Hematopoietic multipotent progenitor cell (in vitro differentiated cells): ENCODE measurements at regions not wholly inside any gene's neighbourhood (a gene's known extent, or its start where the extent isn't known, plus 50 kb on each side); places are given as distances from the start of the nearest gene placed in this dataset.
"Not testable (repeated sequence)": the region's sequence is repeated elsewhere in the genome, so short reads cannot be mapped to it uniquely, and the experiment has no call there.

Experiments used
- DNase-seq, 3 donors: peaks; one replicate each; pipeline ENCODE4 v3.0.0-alpha.2; 2011 to 2015; ENCODE audit warnings: low read depth in 2 of 3, low spot score in 2 of 3

DNA sequence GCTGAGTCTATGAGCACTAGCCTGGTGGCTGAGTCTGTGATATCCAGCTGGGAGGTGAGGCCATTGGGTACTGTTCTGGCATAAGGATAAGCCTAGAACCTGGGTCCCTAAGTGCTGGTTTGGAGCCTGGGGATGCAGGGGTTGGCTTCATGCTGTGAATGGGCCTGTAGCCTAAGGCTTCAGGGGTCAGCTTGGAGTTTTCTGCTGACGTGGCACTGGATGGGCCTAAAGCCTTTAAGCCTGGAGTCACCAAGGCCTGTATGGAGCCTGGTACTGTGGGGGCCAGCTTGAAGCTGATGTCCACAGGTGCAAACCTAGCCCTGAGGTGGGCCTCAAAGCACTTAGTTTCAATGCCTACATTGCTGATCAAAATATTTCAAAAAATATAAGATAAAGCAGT, 979.6 kb upstream of the POU3F4 start:
- no peak for DNase-seq

DNA sequence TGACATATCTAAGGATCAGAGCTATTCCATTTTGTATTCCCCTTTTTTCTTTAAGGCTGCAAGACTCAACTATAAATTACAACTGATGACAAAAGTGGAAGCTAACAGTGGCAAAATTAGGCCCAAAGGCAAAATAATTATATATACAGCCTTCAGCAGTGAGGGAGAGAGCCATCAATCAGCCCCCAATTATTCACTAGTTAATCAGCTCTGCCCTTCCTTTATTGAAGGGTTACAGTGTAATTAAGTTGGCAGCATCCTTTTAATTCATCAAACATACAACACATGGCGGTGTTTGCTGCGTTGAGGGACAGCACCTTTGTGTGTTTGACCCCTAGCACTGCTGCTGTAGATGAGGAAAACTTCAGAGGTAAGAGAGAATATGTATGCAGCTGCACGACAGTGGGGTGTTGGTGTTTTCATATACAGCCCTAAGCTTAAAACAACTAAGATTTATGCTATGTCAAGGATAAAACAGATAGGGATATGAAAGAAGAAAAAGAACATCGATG, 973.9 kb upstream of the POU3F4 start:
- no peak for DNase-seq

DNA sequence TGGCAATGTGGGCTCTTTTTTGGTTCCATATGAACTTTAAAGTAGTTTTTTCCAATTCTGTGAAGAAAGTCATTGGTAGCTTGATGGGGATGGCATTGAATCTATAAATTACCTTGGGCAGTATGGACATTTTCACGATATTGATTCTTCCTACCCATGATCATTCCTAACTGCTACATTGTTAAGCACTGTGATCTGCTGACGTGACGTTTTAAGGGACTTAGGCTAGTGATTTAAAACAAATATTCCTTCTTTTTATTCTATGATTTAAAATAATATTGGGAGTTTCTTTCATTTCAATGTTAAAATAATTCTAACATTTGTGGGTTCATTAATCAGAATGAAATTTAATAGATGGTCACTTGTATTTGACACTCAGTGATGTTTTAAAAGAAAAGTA, 970.9 kb upstream of the POU3F4 start:
- DNase-seq, result not testable (repeated sequence)

DNA sequence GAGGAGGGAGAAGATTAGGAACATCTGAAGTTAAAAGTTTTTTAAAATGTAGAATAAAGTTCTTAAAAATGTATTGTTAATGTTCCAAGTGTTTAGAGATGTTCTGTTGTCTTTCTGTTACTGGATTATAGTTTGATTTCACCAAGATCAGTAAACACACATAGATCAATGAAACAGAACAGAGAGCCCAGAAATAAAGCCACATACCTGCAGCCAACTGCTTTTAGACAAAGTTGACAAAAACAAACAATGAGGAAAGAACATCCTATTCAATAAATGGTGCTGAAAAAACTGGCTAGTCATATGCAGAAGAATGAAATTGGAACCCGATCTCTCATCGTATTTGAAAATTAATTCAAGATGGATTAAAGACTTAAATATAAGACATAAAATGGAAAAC, 966.3 kb upstream of the POU3F4 start:
- DNase-seq, result no peak

DNA sequence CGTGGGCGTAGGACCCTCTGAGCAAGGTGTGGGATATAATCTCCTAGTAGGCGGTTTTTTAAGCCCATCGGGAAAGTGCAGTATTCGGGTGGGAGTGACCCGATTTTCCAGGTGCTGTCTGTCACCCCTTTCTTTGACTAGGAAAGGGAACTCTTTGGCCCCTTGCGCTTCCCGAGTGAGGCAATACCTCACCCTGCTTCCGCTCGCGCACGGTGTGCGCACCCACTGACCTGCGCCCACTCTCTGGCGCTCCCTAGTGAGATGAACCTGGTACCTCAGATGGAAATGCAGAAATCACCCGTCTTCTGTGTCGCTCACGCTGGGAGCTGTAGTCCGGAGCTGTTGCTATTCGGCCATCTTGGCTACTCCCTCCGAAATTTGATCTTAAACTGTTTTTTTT, 955.9 kb upstream of the POU3F4 start:
- not testable (repeated sequence) for DNase-seq

DNA sequence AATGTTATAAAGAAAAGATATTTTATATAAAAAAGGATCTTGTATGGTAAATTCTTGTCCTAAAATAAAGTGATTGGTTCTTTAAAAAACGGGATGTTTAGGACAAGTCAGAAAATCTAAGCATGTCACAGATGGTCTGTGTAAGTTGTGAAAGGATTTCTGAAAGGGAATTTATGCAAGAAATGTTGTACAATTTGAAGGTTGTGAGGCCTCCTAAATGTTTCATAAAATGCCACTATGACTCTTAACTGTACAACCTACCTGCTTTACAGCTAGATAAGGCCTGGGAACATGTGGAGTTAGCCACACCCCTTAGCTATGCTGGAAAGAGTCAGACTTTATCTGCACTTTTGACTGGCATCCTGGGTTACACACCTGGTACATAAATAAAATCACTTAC, 951.5 kb upstream of the POU3F4 start:
- no peak for DNase-seq

DNA sequence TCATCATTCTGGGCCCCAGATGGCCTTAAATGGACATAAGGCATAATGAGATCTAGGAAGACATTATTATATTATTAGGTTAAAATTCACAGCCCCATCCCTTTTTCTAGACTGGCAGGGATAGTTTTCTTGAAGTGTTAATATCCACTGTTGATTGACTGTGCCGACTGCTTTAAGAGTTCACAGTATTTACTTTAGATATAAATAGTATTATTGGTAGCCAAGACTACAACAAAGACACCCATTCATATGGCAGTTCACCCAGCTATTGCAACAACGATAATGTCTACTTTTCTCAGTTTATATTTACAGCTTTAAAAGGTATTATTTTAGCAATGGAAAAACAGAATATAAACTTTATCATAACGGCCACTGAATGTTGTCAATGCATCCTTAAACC, 922.2 kb upstream of the POU3F4 start:
- DNase-seq, result no peak

DNA sequence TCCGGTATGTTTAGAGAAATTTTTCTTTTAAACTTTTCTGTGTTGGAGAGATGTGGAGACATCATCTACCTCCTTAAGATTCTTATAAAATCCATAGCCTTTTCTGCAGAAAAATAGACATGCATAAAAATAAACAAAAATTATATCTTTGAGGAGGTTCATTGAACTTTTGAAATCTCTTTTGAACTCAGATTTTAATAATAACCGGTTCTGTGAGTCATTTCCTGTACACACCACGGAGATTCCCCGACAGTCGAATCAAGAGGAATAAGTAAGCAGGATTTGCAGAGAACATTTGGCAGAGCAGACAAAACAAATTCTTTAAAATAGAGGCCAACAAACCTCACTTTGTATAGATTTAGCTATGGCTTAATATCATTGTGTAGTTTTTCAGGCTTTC, 918.7 kb upstream of the POU3F4 start:
- DNase-seq, result no peak

DNA sequence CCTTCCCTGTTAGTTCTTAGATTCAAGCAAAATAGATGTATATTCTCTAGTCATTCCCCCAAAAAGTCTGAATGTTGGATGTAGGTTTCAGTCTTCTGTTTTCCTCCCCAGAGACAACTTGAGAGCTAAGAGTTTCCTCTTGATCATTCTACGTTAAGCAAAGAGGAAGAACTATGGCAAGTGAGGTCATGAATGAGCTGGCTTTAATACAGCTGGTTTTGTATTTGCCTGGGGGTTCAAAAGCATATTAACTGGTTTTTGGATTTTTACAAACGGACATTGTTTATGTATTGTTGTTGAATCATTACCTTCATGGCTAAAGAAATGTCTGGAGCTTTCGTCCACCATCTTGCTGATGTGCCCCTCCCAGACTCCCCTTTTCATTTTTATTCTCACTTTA, 916.7 kb upstream of the POU3F4 start:
- DNase-seq, result no peak

DNA sequence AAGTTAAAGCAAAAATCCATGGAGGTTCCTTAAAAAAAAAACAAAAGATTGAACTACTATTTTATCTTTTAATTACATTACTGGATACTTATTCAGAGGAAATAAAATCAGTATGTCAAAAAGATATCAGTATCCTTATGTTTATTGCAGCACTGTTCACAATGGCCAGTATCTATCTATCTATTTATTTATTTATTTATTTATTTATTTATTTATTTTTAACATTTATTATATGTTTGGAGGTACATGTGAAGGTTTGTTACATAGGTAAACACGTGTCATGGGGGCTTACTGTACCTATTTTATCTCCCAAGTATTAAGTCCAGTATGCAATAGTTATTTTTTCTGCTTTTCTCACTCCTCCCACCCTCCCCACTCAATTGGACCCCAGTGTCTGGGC, 881.1 kb upstream of the POU3F4 start:
- DNase-seq, result no peak

DNA sequence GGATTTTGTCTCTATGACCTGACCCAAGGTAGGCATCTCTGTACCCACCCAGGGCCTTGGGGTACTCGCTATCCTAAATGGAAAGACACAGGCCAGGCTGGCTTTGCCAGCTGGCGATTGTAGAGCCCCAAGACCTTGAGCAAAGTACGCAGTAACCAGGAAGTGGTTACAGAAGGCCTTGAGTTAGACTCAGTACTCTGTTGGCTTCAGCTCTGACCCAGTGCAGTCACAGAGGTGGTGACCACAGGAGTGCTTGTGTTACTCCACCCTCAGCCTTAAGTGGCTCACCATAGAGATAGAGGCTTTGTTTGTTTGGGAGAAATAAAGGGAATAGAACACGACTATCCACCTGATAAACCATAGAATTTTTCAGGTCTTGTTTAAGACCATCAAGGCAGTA, 880.5 kb upstream of the POU3F4 start:
- no peak for DNase-seq

DNA sequence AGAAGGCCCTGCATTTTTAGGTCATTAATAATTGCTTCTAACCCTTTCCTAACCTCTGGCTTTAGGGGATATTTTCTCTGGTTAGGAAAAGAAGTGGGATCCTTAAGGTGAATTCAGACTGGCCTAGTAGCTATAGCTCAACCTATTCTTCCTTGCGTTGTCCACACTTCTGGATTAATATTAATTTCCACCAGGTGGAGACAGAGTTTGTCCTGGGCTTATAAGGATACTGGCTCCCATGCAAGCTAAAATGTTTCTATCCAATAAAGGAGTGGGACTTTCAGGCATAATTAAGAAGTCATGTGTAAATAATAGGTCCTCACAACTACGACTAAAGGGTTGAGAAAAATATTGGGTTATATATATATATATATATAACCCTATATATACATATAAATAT, 860.0 kb upstream of the POU3F4 start:
- DNase-seq, result no peak

DNA sequence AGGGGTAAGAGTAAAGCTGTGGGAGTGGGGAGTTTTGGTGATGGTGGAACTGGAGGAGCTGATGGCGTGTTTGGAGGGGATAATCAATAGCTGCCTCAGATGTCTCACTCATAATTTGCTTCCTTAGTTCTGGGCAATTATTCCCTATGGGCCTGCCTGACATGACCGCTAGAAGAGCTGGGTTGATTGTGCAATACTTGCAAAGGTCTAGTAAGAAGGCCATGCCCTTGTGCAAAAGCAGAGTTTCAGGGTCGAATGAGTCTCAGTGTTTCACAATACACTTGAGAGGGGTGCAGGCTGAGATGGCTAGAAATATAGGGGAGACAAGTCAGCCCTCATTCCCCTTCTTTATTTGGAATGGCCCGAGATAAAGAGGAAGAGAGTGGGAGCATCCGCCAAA, 858.4 kb upstream of the POU3F4 start:
- no peak for DNase-seq

DNA sequence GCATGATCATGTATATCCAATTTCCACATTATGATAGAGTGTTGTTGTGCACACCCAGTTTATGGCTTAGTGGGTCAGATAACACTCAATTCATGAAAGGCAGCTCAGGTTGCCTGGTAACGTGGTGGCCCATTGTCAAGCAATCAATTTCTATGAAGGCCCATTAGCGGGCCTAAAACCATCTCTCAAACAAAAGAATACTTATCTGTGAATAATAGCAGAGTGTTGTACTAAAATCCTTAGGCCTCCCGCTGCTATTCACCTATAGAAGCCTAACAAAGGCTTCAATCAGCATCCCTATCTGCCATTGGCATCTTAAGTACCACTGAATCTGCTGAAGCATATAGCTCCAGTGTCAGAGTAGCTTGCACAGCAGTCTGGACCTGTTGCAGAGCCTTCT, 849.6 kb upstream of the POU3F4 start:
- DNase-seq, result no peak

DNA sequence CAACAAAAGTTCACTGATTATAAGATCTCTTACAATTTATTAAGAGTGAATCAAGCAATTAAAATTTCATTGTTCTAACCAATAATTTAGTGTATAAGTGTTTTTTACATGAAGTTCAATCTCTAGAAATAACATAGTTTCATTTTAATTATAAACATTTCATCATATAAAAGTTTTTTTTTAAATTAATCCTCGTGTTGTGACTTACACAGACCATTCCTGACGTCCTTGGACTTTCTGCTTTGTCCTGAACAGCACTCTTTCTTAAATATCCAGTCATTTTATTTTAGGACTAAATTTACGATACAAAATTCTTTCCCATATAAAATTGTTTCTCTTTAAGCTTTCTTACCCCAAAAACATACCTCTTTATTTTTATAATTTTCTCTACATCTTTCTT, 841.7 kb upstream of the POU3F4 start:
- no peak for DNase-seq

DNA sequence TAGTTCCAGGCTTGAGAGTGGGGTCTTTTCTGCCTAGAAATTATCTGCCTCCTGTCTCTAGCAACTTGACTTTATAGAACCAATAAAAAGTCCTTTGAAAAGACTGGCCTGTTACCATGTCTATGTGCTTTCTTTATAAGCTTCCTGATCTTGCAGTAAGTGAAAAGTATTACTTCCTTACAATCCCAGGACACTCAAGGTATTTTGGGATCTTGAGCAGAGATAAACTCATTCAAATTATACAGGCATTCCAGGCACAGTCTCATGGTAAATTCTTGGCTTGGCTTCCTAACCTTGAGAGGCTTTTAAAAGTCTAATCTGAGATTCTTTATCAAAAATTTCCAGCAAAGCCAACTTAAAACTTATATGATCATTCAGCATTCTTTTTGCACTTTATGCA, 833.0 kb upstream of the POU3F4 start:
- DNase-seq, result no peak

DNA sequence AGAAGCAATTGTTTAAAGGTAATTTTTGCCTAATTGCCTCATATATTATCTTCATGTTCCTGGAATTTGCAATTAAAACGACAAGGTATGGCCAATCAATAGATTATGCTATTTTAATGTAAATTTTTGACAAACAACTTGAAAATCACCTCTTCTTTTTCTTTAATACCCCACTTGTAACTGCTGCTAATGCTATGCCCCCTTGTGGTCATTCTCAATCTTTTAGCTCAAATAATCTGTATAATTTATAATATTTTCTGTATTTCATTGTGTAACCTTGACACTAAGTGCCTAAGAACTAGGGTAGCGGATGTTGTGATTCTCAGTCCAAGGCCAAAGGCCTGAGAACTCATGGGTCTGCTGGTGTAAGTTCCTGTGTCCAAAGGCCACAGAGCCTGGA, 831.7 kb upstream of the POU3F4 start:
- peak in 1 of 3 donors; percentile 13 for DNase-seq

DNA sequence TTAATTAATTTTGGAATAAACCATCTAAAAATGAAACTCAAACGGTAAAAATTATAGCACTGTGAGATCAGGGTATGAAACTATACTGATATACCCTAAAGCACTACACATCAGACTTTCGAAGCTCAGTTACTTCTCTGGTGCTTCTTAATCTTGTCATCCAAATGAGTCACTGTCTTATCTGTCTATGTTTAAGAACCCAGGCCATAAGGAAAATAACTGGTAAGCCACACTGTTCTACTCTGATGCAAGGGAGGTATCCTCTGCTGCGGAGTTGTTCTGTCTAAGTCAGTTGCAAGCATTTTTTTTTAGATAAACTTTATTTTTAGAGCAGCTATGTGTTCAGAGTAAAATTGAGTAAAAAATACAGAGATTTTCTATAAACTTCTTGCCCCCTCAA, 830.8 kb upstream of the POU3F4 start:
- DNase-seq, result no peak

DNA sequence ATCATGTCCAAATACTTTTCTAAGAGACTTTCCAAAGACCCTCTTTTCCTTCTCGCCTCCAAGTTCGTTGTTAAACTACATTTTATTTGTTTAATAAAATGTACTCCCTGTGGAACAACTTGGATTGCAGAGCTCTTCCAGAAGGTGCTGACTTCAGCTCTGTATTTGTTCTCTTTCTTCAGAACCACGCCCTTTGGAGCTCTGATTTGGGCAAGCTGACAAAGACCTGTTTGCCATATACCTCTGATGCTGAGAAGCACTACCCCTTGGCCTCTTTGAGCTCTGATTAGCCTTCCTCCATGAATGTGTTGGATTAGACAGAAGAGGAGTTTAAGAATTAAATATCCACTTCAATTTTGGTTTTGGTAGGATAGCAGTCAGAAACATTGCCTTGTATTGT, 815.1 kb upstream of the POU3F4 start:
- DNase-seq, result no peak

DNA sequence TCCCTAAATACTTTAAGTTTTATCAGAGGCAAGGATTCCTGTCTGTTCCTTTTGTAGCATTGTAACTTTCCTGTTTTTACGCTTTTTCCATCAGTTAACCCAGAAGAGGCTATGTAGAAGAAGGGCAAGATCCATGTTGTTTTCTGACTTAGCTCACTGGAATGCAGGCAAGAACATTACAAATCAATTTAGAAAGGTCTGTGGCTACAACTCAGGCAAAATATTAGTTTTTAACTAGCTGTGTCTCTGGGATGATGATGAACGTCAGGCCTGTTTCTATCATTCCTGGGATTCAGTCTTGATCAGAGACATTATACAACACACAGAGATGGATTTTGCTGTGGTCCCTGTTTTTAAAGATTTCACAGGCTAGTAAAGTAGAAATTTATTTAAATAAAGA, 813.0 kb upstream of the POU3F4 start:
- DNase-seq, result no peak

DNA sequence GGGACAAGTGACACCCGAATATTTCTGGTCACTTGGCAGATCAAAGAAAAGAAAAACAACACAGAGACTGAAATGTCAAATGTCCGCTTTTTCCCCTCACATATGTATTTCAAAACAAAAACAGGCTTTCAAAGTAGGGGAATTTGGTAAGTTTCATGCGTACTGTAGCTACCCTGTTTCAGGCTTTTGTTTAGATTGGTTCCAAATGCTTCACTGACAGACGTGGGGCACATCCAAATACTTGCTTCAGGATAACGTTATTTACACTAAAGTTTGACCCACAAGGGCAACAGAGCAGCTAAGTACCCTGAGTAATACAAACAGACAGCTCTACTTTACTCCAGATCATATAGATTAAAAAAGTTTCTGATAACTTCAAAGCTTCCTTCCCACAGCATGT, 804.5 kb upstream of the POU3F4 start:
- DNase-seq, result no peak

DNA sequence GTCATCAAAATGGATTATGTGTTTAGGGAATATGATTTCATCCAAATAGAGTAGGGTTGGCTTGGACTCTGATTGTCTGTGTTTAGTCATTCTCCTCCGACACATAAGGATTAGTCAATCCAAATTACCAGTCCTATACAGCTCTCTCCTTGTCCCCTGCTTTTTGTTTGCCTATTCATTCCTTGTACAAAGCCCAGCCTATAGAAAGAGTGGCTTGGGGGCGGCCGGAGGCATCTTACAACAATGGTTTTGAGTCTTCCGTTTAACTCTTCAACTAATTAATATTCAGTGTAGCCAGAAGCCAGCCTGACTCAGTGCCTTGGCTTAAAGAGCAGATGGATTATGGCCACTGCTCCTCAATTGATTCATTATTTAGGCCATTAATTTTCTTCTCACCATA, 796.6 kb upstream of the POU3F4 start:
- no peak for DNase-seq

DNA sequence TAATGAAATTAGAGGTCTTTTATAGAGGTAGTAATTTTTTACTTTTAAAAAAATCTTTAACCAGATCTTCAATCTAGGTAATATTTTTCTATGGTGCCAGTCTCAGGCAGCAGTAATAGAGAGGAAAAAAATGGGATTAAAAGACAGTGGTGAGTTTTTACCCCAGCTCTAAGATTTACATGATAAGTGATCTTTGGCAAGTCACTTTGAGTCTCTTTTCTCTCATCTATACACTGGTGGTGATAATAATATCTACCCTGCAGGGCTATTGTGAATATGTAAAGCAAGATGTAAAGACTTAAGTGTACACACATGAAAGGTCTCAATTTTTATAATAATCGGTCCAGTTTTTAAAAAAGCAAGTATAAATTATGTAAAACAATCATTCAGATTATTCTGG, 786.2 kb upstream of the POU3F4 start:
- no peak for DNase-seq

DNA sequence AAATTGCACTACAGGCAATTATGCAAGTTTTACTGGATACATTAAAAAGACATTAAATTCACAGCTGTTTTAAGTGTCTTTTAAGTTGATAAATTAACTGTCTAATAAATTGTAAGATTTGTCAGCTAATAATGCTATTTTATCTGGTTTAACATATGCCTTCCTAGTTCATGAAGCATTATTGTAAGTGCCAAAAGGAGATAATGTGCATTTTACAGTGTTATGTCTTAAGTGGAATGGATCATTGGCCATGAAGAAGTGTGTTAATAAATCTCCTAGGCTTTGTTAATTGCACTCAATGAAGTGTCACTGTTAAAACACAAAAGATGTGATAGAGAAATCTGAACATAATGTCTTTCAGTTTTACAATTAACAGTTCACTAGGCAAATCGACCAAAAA, 784.3 kb upstream of the POU3F4 start:
- no peak for DNase-seq
